Midbrain (tissue), 1 donor: ENCODE measurements at regions not wholly inside any gene's neighbourhood (a gene's known extent, or its start where the extent isn't known, plus 50 kb on each side); places are given as distances from the start of the nearest gene placed in this dataset.
"Not testable (repeated sequence)": the region's sequence is repeated elsewhere in the genome, so short reads cannot be mapped to it uniquely, and the experiment has no call there.

Experiments
- DNase-seq: peaks from one replicate; lab custom pipeline; 2025; lab: John Stamatoyannopoulos, UW

DNA sequence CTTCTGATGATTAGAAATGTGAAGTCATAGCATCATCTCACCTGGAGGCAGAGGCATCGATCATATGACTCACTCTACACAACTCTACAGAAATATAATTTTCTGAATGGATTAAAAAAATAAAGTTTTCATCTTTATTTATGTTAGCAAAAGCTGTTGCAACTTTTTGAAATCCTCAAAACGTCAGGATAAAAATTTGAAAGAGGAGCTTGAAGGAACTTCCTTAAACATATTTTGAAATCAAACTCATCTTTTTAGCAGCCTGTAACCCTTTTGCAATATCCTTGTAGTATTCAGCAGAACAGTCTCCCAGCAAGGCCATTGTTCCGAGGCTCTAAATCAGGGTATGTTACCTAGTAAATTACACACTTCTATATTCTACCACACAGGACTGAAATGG is 985.4 kb downstream of the PLOD2 start:
- DNase-seq: no peak

- no peak for DNase-seq
Measured at GRCh38 chr3:145176907-145177306, 984.1 kb downstream of the PLOD2 start.

GRCh38 chr3:145177828-145178227 is 983.2 kb downstream of the PLOD2 start:
- DNase-seq: no peak

DNA sequence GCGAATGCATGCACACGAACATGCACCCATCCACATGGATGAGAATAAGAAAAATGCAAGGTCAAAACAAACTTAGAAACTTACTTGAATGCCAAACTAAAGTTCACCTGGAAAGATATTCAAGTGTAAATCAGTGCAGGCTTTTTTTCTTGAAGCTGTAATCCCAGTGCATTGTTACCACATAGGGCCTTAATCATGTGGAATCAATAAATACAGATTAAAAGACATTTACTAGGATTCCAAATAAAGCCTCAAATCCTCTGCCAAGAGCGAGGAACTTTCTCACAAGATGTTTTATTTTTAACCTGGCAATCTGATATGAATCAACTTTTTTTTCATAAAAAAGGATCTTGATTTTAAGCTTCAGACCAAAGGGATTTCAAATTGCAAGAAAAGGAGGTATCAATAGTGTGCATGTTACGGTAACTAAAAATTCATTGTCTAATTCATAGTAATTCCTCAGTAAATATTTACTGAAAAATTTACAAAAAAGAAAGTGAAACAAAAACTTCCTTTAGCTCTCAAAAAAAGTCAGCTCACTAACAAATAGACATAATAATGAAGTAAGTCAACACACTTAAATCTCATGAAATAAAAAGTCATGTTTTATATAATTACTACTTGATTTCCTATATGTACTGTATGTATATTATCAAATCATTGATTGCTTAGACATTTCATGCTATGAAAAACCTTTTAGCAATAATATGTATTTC is 978.6 kb downstream of the PLOD2 start:
- DNase-seq: no peak

GRCh38 chr3:145183261-145183660 is 977.7 kb downstream of the PLOD2 start:
- no peak for DNase-seq

- no peak for DNase-seq
Measured at GRCh38 chr3:145188079-145188770, 972.8 kb downstream of the PLOD2 start.

DNA sequence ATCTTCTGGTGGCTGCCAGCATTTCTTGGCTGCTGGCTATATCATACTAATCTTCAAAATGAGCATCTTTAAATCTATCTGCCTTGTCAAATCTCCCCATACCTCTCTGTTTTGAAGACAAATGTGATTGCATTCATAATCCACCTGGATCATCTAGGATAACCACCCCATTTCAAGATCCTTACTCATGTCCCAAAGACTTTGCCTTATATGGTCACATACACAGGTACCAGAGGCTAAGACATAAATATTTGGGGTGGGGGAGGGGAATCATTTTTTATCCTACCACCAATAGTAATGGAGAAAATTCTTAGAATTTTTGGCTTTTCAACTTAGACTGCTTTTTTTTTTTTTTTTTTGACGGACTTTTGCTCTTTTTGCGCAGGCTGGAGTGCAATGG is 970.8 kb downstream of the PLOD2 start:
- no peak for DNase-seq

DNA sequence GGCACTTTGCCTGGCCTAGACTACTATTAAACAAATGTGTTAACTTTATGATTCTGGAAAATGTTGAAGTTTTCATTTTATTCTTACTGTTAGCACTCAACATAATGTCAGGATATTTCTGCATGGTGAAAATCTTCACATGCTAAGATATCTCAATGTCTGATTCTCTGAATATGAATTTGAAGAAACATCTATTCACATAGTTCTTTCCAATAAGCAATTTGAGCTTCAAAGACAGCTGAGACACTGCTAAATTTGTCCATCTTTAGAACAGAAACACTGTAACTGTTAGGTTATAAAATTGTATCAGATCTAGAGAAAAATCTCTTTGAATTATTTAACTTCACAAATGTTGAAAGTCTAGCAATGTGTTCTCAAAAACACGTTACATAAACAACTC is 970.2 kb downstream of the PLOD2 start:
- no peak for DNase-seq

DNA sequence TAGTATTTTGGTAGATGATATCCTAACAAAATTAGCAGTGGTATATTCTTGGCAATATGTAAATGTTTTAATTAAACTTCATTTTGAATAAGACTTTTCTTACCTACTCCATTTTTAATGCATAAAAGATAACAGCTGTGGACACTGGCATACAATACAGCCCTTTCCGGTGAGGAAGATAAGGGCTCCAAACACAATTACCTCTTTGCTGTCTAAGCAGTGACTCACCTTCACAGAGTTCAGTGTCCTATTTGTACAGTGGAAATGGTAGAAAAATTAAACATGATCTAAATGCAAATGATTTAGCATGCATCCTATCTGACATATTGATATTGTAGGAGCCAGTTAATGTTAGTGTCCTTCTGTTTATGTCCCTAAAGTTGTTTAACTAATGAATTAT is 969.4 kb downstream of the PLOD2 start:
- DNase-seq: no peak

GRCh38 chr3:145197051-145197820 is 963.7 kb downstream of the PLOD2 start:
- no peak for DNase-seq

- no peak for DNase-seq
Measured at GRCh38 chr3:145197821-145198220, 963.2 kb downstream of the PLOD2 start.

DNA sequence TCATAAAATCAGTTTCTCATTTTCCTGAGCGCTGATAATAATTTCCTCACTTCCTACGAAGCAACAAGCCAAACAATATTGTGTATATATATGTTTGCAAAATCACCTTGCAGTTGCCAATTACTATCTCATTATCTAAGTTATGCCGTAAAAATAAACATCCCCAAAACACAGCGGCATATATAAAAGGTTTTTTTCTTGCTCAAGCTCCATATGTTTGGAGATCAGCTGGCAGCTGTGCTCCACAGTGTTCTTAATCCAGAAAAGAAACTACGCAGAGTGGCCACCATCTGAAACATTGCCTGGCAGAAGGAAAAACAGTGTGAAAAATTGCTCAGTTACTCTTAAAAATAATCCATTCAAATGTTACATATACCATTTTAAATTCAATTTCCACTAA is 951.4 kb downstream of the PLOD2 start:
- no peak for DNase-seq

DNA sequence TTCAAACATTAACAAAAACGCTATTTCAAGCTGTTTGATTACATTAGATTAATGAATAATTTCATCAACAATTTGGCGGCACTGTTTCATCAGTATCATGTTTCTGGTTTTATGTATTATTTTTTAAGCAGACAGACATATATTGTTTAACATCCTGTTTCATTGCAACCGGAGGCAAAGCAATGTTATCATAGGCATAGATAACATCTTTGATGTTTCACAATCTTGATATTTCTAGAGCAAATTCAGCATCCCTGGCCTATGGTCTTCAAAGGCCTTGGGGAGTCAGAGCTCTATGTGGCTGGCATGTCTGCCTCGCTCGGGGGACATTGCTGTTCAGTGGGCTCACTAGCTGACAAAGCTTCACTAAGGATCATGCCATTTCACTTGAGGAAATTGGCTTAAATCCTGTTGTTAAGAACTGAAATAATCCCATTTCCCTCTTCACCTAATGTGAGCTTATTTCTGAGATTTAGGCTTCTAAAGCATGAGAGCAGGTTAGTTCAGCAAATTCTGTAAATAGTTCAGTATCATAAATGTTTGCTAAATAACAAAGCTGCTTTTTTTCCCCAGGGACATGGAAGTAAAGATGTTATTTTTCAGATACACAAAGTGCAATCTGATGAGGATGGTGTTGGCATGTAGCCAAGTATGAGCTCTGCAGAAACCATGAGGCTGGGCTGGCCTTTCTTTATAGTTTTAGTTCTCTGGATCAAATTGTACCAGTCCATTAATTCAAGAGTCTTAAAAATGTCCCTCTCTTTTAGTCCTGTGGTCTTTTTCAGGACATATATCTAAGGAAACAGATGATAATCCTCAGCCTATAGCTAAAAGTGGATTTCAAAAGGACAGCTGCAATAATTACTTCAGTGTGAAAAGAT is 941.4 kb downstream of the PLOD2 start:
- DNase-seq: no peak

DNA sequence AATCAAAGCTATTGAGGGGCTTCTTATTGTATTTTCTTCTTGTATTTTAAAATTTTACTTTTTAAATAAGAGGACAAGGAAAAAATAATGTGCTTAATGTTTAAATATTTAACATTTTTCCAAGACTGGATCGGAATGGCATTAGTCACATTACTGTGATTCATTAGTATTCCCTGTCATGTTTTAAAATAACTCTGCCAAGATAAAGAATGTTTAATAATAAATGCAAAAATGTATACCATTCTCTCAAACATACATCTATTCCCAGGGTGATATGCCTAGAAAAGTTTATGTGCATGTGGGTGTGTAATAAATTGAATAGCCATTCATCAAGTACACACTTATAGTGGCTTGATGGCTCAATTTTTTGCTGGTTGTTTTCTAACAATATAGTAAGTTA is 936.1 kb downstream of the PLOD2 start:
- DNase-seq: no peak

- no peak for DNase-seq
Measured at GRCh38 chr3:145243875-145244274, 917.1 kb downstream of the PLOD2 start.

- no peak for DNase-seq
Measured at GRCh38 chr3:145244327-145244726, 916.7 kb downstream of the PLOD2 start.

DNA sequence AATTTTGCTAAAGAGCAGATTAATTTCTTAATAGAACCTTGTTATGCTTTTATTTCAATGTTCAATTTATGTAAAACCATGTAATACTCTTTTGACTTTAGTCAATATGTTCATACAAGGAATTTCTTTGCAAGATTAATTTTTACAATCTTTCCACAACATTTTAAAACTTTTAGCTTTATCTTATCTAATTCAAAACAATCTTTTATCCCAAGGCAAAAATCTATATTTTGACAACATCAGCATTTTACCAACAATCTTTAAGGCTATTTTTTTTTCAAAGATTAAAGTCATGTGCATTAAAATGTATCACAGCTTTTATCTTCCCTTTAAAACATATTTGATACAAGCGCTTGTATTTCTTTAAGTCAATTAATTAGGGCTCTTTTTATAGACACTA is 914.7 kb downstream of the PLOD2 start:
- no peak for DNase-seq

DNA sequence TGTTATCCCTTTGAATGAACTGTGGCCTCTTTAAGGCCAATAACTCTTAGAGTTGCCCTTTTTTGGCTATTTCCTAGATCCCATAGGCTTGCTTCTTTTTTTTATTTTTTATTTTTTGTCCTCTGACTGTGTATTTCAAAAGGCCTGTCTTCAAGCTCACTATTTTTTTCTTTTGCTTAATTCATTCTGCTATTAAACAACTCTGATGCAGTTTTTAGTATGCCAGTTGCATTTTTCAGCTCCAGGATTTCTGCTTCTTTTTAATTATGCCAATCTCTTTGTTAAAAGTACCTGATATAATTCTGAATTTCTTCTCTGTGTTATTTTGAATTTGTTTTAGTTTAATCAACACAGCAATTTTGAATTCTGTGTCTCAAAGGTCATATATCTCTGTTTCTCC is 912.1 kb downstream of the PLOD2 start:
- no peak for DNase-seq

DNA sequence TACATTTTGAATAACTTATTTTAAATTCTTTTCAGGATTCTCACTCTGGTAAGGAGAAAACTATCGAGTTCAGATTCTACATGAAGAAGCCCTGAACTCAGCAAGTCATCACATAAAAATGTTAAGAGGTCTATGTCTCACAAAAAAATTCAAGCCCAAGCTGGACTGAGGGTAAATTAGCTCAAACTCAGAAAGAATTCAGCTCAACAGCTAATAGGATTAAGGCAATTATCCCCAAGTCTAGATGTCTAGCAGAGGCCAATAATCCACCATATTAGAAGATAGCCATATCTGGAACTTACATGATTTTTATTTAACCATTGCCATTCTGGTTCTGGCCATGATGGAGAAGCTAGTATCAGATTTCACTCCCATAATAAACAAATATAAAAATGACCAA is 909.7 kb downstream of the PLOD2 start:
- no peak for DNase-seq

DNA sequence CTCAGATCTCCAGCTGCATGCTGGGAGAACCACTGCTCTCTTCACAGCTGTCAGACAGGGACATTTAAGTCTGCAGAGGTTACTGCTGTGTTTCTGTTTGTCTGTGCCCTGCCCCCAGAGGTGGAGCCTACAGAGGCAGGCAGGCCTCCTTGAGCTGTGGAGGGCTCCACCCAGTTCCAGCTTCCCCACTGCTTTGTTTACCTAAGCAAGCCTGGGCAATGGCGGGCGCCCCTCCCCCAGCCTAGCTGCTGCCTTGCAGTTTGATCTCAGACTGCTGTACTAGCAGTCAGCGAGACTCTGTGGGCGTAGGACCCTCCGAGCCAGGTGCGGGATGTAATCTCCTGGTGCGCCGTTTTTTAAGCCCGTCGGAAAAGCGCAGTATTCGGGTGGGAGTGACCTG is 903.0 kb downstream of the PLOD2 start:
- not testable (repeated sequence) for DNase-seq

- no peak for DNase-seq
Measured at GRCh38 chr3:145259166-145259880, 901.7 kb downstream of the PLOD2 start.
